Skeletal muscle tissue (tissue), 3 donors: ENCODE measurements at regions not wholly inside any gene's neighbourhood (a gene's known extent, or its start where the extent isn't known, plus 50 kb on each side); places are given as distances from the start of the nearest gene placed in this dataset.

ENCODE experiments used
- H3K27ac ChIP-seq: one replicate; pipeline ENCODE4 v1.7.0; 2013; ENCODE audit warnings: mild to moderate bottlenecking, low read depth, low read length, inconsistent platforms
- H3K27me3 ChIP-seq, 3 donors: one replicate each; pipeline ENCODE4 v1.7.0; 2013; ENCODE audit warnings: low read length in 3 of 3; ENCODE audit not compliant: control insufficient read depth in 3 of 3, insufficient read depth in 3 of 3
- H3K36me3 ChIP-seq, 3 donors: one replicate each; pipeline ENCODE4 v1.7.0; 2013; ENCODE audit warnings: low read length in 3 of 3; ENCODE audit not compliant: control insufficient read depth in 3 of 3, insufficient read depth in 3 of 3
- H3K4me1 ChIP-seq, 3 donors: one replicate each; pipeline ENCODE4 v1.7.0; 2013; ENCODE audit warnings: low read length in 3 of 3, mild to moderate bottlenecking in 3 of 3; ENCODE audit not compliant: control insufficient read depth in 3 of 3, insufficient read depth in 3 of 3
- H3K4me3 ChIP-seq, 3 donors: one replicate each; pipeline ENCODE4 v1.7.0; 2013; ENCODE audit warnings: low read length in 3 of 3
- H3K9ac ChIP-seq, 3 donors: one replicate each; pipeline ENCODE4 v1.7.0; 2013; ENCODE audit warnings: low read length in 3 of 3, mild to moderate bottlenecking in 3 of 3, moderate library complexity in 2 of 3, low read depth in 1 of 3
- H3K9me3 ChIP-seq, 3 donors: one replicate each; pipeline ENCODE4 v1.7.0; 2013; ENCODE audit warnings: low read length in 3 of 3; ENCODE audit not compliant: control insufficient read depth in 3 of 3
- donor health status: Osteomylitis.

DNA sequence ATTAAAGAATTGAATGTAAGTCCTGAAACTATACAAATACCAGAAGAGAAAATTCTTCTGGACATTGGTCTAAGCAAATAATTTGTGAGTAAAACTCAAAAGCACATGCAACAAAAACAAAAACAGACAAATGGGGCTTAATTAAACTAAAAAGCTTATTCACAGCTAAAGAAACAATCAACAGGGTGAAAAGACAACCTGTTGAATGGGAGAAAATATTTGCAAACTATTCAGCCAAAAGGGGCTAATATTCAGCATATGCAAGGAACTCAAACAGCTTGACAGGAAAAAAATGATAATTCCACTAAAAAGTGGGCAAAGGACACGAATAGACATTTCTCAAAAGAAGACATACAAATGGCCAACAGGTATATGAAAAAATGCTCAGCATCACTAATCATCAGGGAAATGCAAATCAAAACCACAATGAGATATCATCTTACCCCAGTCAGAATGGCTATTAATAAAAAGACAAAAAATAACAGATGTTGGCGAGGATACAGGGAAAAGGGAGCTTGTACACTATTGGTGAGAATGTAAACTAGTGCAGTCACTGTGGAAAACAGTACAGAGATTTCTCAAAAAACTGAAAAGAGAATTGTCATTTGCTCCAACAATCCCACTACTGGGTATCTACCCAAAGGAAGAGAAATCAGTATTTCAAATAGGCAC is 177.5 kb upstream of the RTL1 start:
- Histone ChIP-seq H3K9ac (no peak overlapping the region), H3K4me1 (peaks cover 0 to 6% (median 4%) of the 10 kb centered on the region in 3 donors), H3K36me3 (no peaks in the 10 kb centered on the region), H3K9me3 (peaks cover 0 to 5% (median 0%) of the 10 kb centered on the region in 3 donors), H3K27me3 (peaks cover 25 to 34% (median 32%) of the 10 kb centered on the region in 3 donors), H3K27ac (no peak overlapping the region), H3K4me3 (no peak overlapping the region)

GRCh38 chr14:101082036-101082435 is 178.5 kb upstream of the RTL1 start:
- Histone ChIP-seq H3K27ac (no peak overlapping the region), H3K9me3 (peaks cover 0 to 5% (median 0%) of the 10 kb centered on the region in 3 donors), H3K4me3 (no peak overlapping the region), H3K36me3 (no peaks in the 10 kb centered on the region), H3K9ac (no peak overlapping the region), H3K27me3 (peaks cover 15 to 26% (median 22%) of the 10 kb centered on the region in 3 donors), H3K4me1 (peaks cover 0 to 4% (median 3%) of the 10 kb centered on the region in 3 donors)

- Histone ChIP-seq H3K27ac (no peak overlapping the region), H3K4me1 (peaks cover 0 to 3% (median under 1%) of the 10 kb centered on the region in 3 donors), H3K27me3 (peaks cover 9 to 22% (median 16%) of the 10 kb centered on the region in 3 donors), H3K4me3 (no peak overlapping the region), H3K36me3 (no peaks in the 10 kb centered on the region), H3K9ac (no peak overlapping the region), H3K9me3 (peaks cover 0 to 5% (median 0%) of the 10 kb centered on the region in 3 donors)
Observed at GRCh38 chr14:101082436-101083384, 179.2 kb upstream of the RTL1 start.

GRCh38 chr14:101083564-101084435 is 180.3 kb upstream of the RTL1 start:
- Histone ChIP-seq H3K4me1 (peaks cover 0 to 5% (median 2%) of the 10 kb centered on the region in 3 donors), H3K36me3 (no peaks in the 10 kb centered on the region), H3K27me3 (peaks cover 1 to 11% (median 5%) of the 10 kb centered on the region in 3 donors), H3K27ac (no peak overlapping the region), H3K4me3 (no peak overlapping the region), H3K9ac (no peak overlapping the region), H3K9me3 (peaks cover 0 to 5% (median 0%) of the 10 kb centered on the region in 3 donors)

DNA sequence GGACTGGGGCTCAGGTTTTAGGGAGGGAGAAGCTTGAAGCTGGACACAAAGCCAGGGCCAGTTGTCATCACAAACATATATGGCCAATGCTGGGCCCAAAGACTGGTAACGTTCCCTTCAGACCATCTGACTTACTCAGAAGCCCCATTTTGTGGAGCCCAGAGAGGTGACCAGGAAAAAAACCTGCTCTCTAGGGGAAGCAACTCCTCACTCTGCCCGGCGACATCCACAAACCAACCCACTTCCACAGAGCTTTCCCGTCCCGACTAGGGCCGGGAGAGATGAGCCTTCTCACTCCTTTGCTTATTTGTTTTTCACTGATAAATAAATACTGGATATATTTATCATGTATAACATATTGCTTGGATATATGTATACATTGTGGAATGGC is 180.9 kb upstream of the RTL1 start:
- Histone ChIP-seq H3K4me3 (no peak overlapping the region), H3K9me3 (peaks cover 0 to 5% (median 0%) of the 10 kb centered on the region in 3 donors), H3K4me1 (peaks cover 0 to 5% (median 2%) of the 10 kb centered on the region in 3 donors), H3K27ac (no peak overlapping the region), H3K27me3 (peaks cover 0 to 9% (median 4%) of the 10 kb centered on the region in 3 donors), H3K36me3 (no peaks in the 10 kb centered on the region), H3K9ac (no peak overlapping the region)

DNA sequence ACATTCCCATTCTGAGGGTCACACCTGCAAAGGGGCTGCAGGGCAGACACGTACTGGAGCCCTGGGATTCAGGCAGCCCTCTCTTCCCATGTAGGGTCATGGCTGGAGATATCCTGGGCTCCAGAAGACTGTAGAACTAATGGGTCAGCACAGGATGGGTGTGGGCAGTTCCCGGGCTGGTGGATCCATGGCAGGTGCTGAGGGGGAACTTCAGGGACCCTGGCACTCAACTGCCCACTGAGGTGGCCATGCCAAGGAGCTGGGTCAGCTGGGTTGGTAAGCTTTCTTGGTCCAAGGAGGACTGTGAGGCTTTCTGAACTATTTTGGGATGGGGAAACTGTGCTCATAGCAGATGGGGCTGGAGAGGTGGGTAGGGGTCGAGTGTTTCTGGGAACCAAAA is 183.4 kb upstream of the RTL1 start:
- Histone ChIP-seq H3K27me3 (peaks cover 0 to 9% (median 4%) of the 10 kb centered on the region in 3 donors), H3K4me1 (peaks cover 0 to 5% (median 2%) of the 10 kb centered on the region in 3 donors), H3K4me3 (no peak overlapping the region), H3K9me3 (peaks cover 0 to 5% (median 0%) of the 10 kb centered on the region in 3 donors), H3K9ac (no peak overlapping the region), H3K27ac (no peak overlapping the region), H3K36me3 (no peaks in the 10 kb centered on the region)

GRCh38 chr14:101087614-101088394 is 184.3 kb upstream of the RTL1 start:
- Histone ChIP-seq H3K9me3 (peaks cover 0 to 5% (median 0%) of the 10 kb centered on the region in 3 donors), H3K4me3 (no peak overlapping the region), H3K36me3 (no peaks in the 10 kb centered on the region), H3K4me1 (peaks cover 0 to 5% (median 2%) of the 10 kb centered on the region in 3 donors), H3K27ac (no peak overlapping the region), H3K9ac (no peak overlapping the region), H3K27me3 (peaks cover 0 to 9% (median 4%) of the 10 kb centered on the region in 3 donors)

DNA sequence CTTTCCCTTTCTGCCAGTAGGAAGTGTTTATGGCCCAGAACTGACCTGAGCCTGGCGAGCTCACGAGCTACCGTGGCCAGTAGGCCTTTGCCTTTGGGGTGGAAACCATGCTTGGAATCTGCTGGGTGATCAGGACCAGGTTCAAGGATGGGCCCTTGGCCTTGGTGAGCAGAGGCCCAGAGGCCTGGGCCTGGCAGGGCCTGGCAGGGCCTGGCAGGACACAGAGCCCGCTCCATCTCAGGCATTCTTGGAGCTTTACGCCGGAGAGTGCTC is 184.8 kb upstream of the RTL1 start:
- Histone ChIP-seq H3K4me3 (no peak overlapping the region), H3K27me3 (peaks cover 0 to 9% (median 4%) of the 10 kb centered on the region in 3 donors), H3K4me1 (peaks cover 0 to 5% (median 2%) of the 10 kb centered on the region in 3 donors), H3K36me3 (no peaks in the 10 kb centered on the region), H3K27ac (no peak overlapping the region), H3K9me3 (peaks cover 0 to 3% (median 0%) of the 10 kb centered on the region in 3 donors), H3K9ac (no peak overlapping the region)

DNA sequence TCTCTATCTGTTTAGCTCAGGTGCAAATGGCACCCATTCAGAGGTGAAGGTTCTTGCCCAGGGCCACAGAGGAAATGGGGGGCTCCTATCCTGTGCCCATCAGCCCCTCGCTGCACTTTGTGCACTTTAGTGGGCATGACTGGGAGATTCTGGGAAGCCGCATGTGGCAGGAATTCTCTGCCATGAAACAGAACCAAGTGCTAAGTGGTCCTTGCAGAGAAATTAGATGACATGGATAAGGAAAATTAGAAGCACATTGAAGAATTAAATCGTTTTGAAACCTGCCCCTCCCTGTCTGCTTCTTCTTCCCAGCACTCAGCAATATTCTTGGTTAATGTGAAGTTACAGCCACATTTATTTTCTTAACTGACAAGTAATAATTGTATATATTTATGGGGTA is 185.2 kb upstream of the RTL1 start:
- H3K27me3 ChIP-seq = peaks cover 0 to 8% (median 4%) of the 10 kb centered on the region in 3 donors
- H3K27ac ChIP-seq = no peak overlapping the region
- H3K36me3 ChIP-seq = no peaks in the 10 kb centered on the region
- H3K9ac ChIP-seq = no peak overlapping the region
- peaks cover 0 to 3% (median 0%) of the 10 kb centered on the region in 3 donors for H3K9me3 ChIP-seq
- H3K4me3 ChIP-seq = no peak overlapping the region
- H3K4me1 ChIP-seq = peaks cover 0 to 5% (median 2%) of the 10 kb centered on the region in 3 donors
